ENCODE measurements at regions not wholly inside any gene's neighbourhood (a gene's known extent, or its start where the extent isn't known, plus 50 kb on each side); places are given as distances from the start of the nearest gene placed in this dataset.

DNA sequence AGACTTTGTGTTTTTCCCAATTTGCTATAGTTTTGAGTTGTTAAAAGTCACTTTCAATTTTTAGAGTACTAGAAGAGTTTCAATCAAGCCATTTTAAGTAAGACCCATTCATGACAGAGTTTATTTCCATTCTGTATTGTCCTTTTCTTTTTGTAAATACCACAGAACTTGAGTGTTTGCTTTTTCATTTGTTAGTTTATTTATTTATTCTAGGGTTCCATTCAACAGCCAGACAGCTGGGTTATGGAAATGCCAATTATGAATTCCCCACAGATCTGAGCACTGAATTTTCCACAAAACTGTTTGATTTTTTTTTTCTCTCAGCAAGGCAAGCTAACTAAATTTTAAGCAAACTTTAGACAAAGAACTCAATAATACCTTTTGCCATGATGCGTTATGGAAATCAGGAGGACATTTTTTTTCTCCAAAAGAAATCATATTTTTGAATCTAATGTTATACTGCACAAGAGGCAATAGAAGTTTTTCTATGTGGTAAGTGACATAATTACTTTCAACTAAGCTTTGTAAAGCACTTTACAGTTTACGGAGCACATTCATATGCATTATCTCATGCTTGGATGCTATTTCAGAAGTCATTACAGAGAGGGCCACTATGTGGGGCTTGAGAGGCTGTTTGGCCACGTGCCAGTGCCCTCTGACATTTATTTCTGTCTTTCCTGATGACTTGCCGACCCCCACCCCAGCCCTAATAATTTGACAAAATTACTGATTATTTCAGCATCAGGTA is 181.5 kb downstream of the VRK1 start:
- no peak overlapping the region for H3K4me3 ChIP-seq (ENCODE audit: low read depth, low read length)
- TF ChIP-seq, protein P1, sequence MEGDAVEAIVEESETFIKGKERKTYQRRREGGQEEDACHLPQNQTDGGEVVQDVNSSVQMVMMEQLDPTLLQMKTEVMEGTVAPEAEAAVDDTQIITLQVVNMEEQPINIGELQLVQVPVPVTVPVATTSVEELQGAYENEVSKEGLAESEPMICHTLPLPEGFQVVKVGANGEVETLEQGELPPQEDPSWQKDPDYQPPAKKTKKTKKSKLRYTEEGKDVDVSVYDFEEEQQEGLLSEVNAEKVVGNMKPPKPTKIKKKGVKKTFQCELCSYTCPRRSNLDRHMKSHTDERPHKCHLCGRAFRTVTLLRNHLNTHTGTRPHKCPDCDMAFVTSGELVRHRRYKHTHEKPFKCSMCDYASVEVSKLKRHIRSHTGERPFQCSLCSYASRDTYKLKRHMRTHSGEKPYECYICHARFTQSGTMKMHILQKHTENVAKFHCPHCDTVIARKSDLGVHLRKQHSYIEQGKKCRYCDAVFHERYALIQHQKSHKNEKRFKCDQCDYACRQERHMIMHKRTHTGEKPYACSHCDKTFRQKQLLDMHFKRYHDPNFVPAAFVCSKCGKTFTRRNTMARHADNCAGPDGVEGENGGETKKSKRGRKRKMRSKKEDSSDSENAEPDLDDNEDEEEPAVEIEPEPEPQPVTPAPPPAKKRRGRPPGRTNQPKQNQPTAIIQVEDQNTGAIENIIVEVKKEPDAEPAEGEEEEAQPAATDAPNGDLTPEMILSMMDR (conservative IDR thresholded peaks at IDR 0.05; ENCODE audit: low read depth, low read length): no peak
- DNase-seq (ENCODE audit: low read depth): no peak

DNA sequence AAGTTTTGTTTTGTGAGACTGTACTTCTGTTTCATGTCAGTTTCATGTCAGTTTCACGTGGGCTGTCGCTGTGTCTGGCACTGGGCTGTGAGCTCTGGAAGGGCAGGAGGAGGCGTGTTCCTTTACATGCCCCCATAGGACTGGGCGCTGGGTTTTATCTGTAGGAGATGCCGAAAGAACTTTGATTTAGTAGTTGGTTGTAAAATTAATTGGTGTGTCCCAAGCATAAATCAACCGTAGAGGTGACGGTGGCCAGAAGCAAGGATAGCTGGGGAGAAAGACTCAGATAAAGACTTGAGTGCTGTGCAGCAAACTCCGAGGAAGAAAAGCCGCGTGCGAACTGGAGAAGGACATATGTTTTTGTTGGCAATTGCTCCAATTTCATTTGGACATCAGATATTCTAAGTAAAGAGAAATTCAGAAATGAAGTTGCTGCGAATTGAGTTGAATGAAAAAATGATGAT is 182.5 kb downstream of the VRK1 start:
- H3K4me3 ChIP-seq (ENCODE audit: low read depth, low read length): no peak overlapping the region

DNA sequence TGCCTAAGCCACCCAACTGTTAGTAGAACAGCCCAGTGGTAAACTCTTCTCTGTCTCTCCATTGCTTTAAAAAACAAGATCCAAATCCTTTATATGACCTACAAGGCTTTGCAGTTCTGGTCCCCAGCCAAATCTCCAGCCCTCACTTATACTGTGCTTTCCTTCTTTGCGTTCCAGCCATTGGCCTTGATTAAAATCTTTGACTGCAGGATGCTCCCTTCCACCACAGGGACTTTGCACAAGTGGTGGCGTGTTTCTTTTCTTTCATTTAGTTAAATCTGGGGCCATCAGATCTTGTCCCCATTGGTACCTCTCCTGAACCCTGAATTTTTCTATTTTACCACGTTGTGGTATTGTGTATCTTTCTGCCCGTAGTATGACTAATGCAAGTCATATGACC is 183.7 kb downstream of the VRK1 start:
- DNase-seq (ENCODE audit: low read depth): no peak
- TF ChIP-seq, protein P1 (conservative IDR thresholded peaks at IDR 0.05; ENCODE audit: low read depth, low read length): no peak
- no peak overlapping the region for H3K4me3 ChIP-seq (ENCODE audit: low read depth, low read length)

More for the DNA sequence above, 182.5 kb downstream of the VRK1 start:
- DNase-seq (ENCODE audit: low read depth): no peak
- TF ChIP-seq, protein P1 (conservative IDR thresholded peaks at IDR 0.05; ENCODE audit: low read depth, low read length): no peak

DNA sequence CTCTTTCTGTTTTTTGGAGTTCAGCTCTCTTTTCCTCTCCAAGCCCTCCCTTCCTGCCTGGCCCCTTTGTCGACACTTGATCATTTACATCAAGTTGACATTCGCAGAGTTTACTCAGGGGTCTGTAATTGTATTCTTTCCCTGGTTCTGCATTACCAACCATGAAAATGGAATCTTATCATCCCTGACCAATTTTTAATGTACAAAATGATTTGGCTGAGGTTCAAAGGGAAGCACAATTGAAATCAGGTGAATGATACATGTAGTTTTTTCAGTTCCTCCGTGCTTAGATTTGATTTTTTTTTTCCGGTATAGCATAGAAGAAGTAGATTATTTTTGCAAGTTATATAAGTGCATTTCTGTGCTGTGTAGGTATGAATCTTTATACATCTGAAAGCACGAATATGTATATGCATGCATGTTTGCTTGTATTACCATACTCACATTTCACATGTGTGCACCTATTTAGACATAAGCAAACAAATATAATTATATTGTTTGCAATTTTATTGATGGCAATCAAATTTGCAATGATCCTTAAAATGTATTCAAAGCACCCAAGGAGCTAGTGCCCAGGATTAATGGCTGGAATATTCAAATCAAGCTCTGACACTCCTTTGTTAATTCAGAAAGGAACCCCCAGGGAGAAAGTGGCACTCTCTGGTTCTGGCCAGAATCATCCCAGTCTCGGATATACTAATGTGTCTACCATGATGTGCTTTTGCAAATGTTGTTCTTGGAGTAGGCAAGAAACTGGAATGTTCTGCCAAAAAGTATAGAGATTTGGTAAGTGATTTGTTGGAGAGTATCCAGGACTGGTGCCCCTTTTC is 189.3 kb downstream of the VRK1 start:
- TF ChIP-seq, protein P1 (conservative IDR thresholded peaks at IDR 0.05; ENCODE audit: low read depth, low read length): no peak
- no peak overlapping the region for H3K4me3 ChIP-seq (ENCODE audit: low read depth, low read length)
- no peak for DNase-seq (ENCODE audit: low read depth)

DNA sequence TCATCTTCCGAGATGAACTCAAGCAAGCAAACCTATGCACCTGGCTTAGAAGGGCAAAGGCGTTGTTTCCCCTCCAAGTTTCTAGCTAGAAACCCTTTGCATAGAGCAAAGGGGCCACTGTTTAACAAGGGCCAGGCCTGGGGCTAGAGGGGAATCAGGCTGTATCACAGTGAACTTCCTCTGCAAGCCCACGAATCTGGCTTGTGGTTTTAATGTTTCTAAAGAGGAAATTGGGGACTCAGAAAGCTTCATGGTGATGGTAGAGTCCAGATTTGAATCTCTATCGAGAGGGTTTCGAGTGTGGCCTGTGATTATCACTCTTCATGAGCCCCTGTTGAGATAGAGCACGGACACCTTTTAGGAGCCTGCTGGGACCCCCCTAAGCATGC is 189.9 kb downstream of the VRK1 start:
- TF ChIP-seq, protein P1 (conservative IDR thresholded peaks at IDR 0.05; ENCODE audit: low read depth, low read length): no peak
- H3K4me3 ChIP-seq (ENCODE audit: low read depth, low read length): no peak overlapping the region
- no peak for DNase-seq (ENCODE audit: low read depth)

DNA sequence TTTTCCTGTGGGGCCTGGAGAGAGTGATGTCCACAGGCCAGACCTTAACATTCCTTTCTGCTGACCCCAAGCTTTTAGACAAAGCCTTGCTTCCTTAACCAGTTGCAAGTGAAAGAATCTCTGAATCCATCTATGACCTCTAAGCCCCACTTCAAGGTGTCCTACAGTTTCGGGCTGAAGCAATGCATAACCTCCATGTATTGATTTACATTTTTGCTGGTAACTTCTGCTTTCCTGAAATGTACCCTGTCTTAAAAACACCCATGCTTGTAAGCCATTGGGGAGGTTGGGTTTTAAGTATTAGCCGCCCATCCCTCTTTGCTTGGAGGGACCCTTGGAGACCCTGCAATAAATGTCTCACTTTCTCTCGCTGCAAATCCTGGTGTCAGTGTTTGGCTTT is 190.6 kb downstream of the VRK1 start:
- DNase-seq (ENCODE audit: low read depth): no peak
- no peak overlapping the region for H3K4me3 ChIP-seq (ENCODE audit: low read depth, low read length)
- TF ChIP-seq, protein P1 (conservative IDR thresholded peaks at IDR 0.05; ENCODE audit: low read depth, low read length): no peak

All from epithelial cell of proximal tubule (primary cell).